Retina (tissue), 1 donor: ENCODE measurements at regions not wholly inside any gene's neighbourhood (a gene's known extent, or its start where the extent isn't known, plus 50 kb on each side); places are given as distances from the start of the nearest gene placed in this dataset.

Experiments used
- DNase-seq: peaks from one replicate; pipeline ENCODE4 v3.0.0-alpha.2; 2016

DNA sequence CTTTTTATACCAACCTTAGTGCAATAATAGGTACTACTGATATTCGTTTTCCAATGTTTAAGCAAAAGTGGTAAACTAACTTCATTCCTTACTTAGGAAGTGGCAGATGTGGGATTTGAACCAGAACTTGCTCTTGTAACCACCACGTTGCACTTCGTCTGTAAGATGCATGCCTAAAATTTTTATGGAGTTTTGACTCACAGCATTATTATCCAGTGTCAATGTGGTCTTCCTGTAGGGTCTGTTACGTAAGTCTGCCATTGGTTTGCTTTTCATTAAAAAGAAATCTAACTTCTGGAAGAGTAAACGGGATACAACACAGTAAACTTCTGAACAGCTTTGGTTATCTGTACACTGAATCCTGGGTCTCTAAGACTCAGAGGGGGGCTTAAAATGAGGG is 521.0 kb upstream of the WWC1 start:
- DNase-seq = no peak

DNA sequence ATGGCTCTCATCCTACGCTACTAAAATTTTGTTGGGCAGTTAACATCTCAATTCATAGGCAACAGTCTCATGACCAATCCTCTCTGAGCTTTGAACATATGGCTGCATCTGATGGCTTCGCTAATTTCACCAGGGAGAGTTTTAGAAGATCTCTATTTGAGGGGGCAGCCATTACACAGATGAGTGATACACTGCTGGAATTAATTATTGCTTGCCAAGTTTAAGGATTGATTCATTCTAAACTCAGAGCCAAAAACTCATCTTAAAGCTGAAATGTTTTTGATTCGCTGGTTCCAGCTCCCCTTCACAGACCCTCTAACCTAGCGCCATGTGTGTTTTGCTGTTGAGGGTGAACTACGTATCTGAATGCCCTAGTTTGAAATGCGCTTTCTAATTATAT is 519.9 kb upstream of the WWC1 start:
- DNase-seq = no peak

DNA sequence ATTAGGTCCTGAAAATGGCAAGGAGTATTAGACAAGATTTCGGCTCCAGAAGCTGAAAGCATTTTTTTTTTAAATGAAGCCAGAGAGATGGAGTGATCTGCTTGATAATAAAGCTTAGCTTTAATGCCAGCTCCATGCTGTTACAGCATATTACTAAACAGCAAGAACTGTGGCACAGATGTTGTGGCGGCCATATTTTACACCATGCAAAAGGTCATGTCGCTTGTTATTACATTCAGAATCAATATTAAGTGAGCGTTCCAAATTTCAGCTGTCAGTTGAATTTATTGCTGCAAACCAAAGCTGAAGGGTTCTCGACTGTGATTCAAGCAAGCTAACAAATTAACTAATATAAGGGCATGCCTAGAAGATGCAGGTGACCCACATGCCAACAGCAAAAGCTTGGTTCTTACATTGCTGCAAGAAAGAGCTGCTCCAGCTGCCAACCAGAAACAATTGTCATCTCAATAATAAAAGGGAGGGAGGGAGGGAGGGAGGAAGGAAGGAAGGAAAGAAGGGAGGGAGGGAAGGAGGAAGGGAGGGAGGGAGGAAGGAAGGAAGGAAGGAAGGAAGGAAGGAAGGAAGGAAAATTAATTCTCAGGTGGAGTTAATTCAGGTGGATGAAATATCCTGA is 517.7 kb upstream of the WWC1 start:
- peak; percentile 42 for DNase-seq

DNA sequence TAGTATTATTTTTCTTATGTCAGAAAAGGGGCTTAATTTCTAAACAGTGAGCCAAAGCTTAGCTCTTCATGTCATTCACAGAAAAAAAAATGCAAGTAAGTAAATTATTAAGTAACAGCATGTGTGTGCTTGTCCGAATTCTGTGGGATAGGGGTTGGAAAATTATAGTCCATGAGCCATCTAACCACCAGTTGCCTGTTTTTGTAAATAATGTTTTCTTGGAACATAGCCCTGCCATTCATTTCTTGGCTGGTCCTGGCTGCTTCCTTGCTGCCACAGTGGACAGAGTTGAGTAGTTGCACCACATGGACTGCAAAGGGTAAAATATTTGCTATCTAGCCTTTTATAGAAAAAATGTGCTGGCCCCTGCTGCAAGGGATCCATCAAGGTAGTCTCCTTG is 513.7 kb upstream of the WWC1 start:
- DNase-seq = no peak

DNA sequence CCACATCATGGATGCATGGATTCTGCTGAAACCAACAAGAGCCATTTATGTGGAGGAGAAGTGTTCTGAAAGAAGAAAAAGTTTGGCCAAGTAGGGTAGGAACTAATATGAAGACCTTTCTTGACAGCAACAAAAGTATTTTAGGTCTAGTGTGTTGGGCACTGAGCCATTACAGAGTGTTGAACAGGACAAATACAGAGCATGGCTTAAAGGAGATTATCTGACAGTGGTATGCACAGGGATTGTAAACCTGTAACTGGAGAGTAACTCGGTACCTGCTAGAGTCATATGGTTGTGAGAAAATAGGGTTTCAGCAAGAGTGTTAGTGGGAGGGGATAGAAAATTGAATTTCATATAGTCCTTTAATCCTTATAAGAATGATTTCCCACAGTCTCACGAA is 513.2 kb upstream of the WWC1 start:
- DNase-seq = no peak

DNA sequence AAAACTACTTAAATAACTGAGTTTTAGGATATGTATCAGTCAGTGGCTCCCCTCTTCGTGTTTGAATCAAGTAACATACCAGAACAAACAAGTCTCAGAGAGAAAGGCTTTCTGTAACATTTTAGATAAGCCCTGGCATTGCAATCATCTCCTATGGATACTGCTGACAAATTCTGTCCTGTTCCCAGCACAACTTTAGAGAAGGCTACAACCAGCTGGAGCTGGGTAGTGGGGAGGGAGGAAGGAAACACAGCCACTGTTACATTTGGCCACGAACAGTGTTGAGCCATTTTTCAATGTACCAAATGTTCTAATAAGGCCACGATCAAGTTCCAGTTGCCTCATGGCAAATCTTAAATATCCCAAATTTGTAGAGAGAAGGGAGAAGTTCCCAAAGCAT is 511.8 kb upstream of the WWC1 start:
- DNase-seq = no peak

DNA sequence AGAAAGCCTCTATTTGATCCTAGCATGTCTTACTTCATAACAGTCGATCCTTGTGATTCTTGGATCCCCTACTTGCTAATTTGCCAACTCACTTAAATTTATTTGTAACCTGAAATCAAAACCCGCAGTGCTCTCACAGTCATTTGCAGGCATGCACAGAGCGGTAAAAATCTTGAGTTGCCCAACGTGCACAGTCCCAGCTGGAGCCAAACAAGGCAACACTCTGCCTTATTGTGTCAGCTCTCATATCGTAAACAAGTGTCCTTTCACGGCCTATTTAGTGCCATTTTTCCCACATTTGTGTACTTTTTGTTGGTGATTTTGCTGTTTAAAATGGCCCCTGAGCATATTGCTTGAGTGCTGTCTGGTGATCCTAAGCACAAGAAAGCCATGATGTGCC is 511.3 kb upstream of the WWC1 start:
- DNase-seq = no peak

DNA sequence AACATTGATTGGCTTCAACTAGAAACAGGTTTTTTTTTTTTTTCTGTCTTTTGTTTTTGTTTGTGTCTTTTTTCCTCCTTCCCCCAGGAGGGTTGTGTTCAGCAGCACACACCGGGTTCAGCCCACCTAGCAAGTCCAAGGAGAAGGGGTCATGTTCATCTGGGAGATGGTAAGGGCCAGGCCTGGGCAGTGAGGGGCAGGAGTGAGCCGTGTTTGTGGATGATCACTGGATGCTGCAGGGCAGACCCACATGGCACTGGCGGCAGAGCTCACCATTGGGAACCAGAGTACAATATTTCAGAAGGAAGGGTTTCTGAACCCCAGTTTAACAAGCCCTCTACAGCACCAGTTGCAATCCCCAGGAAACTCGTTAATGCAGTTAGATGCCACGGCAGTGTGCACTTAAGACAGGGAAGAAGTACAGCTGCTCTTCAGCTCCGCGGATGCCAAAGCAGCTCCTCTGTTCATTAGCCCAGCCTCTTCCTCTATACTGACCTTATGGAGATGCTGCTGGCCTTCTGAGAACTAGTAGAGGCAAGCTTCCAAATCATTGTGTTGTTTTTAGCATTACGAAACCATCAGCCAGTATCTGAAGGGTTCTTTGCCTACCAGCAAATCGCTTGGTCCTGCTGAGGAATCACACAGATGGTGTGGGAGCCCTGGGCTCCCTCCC is 508.2 kb upstream of the WWC1 start:
- DNase-seq = peak; percentile 28

DNA sequence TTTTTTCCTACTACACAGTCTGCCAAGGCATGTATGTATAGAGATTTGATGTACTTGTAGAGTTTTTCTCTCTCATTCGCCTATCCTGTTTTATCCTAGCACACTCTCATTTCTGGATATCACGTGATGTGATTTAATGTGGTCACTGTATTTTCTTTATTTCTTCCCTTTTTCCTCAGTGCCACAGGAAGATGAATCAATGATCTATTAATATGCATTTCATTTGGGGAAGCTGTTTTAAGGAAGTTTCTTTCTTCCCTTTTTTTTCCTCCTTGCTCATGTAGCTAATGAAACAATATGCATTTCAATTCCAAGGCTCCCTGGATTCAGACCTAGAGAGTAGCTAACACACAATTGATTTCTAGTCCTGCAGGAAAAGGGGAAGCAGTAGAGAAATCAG is 506.3 kb upstream of the WWC1 start:
- no peak for DNase-seq

DNA sequence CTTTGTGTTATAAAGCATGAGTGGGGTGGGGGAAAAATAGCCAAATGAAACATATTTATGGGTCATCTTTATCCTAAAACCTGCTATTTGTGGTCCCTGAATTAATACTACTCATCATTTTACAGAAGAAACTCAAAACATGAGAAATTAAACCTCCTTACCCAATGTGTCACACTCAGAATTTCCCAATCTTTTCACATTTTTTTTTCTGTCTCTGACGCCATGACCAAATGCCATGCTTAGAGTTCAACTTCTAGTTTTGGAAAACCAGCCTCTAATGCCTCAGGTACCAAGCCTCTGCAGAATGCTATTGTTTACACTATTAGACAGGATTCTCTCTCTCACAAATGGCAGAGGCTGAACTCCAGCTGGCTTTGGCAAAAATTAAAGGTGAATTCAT is 505.5 kb upstream of the WWC1 start:
- no peak for DNase-seq

DNA sequence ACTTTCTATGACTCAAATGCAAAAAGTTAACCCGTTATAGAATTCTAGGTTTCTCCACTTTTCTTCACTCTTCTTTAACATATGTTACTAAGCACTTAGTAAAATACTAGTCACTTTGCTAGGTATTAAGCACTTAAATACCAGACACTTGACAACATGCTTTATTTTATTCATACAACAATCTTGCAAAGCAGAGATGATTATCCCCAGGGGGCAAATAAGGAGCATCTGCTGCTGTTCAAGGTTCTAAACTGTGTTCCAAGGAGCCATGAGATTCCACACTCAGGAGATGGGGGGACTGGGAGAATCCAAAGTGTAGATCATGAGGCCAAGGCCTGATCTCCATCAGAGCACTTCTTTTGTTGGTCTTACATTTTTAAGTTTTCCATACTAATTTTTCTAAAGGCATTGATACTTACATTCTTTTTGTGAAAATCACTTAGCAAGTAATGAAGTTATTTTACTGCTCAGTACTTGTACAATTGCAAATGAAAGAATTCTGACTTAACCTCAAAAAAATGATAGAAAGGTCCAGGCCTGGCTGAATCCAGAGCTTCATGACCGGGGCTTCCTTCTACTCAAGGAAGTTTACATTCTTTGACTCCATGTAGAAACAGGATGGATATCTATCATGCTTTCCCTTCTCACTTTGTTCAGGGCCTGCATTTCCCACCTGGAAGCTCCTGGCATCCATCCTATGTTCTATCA is 504.4 kb upstream of the WWC1 start:
- no peak for DNase-seq

DNA sequence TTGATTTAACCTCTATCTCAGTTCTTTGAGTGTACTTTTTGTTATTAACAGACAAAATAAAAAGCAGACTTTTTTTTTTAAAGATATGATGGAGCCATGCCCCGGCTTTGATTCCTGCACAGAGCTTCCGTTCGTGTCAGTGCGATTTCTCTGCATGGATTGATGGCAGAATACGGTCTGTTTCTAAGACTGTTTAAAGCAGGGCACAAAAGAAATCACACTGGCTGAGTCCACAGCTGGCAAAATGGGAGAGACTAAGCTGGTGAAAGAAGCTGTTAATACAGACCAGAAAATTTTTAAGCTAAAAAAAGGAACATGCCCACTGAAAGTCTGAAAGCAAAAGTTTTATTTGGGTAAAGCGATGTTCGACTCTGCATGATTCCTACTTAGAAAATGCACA is 501.4 kb upstream of the WWC1 start:
- DNase-seq = peak; percentile 53

DNA sequence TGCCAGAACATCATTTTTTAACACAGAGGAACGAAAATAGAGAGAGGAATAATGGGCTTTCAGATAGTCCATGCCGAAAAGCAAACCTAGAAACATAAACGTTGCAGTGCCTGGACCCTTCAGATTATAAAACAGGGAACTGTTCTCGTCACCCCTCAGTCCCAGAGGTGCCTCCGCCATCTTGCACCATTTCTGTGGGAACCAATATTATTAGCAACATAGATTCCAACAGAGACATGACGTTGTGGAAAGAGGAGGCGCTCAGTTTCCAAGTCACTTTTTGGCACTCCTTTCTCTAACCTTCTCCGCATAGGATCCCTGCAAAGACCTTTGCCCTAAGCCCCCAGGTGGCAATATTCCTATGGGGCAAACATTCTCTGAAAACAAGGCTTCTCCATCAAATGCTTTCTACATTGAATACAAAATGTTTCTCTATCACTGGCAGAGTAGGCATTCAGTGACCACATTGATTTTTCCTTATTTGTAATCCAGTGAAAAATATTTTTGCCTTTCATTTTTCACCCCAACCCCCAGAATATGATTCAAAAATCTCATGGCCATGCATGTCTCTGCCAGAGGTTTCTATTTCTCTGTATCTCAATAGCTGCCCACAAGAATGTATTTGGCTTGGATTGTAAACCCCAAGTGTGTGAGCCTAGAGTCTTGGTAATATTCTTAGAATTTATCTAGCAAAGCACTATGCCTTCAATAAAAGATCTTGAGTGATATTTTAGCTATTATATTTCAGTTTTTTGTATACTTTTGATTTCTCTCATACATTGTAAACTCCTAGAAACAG is 500.8 kb upstream of the WWC1 start:
- DNase-seq = no peak

DNA sequence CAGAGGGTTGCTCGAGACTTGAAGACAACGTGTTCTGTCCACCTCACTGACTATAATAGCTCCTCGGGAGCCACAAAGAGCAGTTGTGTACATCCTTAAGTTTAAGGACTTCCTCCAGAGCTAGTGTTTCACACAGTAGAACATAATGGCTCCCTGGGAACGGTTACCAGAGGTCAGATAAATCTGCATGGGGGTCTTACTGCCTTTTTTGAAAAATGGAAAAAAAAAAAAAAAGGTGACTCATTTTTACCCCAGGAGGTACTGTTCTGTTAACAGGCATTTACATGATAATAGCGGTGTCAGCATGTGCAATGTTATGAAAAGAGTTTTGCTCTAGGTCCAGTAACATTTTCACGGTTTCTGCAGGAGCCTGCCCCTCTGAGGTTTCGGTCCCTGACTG is 498.9 kb upstream of the WWC1 start:
- no peak for DNase-seq

DNA sequence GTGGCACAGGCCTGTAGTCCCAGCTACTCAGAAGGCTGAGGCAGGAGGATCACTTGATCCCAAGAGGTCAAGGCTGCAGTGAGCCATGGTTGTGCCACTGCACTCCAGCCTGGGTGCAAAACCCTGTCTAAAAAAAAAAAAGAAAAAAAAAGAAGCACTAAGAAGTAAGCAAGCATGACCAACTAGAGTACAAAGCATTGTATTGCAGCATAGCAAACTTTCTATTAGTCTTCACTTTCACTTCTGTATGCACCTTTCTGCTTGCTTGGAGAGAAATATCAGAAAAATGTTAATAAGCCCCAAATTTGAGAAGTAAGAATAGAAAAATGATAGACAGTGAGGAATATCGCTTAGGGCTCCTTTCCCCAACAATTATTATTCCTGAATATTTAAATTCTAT is 497.7 kb upstream of the WWC1 start:
- no peak for DNase-seq

DNA sequence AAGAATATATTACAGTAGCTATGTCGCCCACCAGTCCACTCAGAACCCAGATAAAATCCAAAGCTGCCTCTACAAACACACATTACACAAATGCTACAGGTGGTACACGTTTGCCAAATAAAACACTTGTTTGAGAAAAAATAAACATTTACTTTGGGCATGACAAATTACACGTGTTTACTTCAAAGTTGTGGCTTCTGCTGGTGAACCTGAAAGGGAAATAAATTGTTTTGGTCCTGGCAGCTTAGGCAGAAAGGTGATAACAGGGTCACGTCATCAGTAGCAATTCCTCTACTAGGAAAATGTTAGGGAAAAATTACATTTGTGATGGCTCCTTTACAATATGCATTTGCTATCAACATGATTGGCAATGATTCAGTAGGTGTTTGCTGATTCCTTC is 497.3 kb upstream of the WWC1 start:
- no peak for DNase-seq

DNA sequence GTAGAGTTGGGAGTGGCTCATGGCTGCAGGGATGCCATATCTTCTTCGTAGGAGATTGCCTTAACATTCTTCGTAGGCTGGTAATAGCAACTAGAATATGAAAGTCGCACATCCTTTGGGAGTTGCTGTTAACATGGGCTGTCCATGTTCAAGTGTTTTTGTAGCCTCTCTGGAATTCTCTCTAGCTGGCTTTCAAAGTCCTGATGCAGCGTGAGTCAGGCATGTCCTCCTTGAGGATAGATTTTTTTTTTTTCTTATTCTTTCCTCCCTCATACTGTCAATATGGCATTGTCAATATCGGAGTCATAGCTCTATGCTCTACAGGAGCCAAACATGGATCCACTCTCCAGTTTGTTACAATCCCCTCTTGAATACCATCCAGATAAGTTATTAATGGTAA is 494.8 kb upstream of the WWC1 start:
- no peak for DNase-seq

DNA sequence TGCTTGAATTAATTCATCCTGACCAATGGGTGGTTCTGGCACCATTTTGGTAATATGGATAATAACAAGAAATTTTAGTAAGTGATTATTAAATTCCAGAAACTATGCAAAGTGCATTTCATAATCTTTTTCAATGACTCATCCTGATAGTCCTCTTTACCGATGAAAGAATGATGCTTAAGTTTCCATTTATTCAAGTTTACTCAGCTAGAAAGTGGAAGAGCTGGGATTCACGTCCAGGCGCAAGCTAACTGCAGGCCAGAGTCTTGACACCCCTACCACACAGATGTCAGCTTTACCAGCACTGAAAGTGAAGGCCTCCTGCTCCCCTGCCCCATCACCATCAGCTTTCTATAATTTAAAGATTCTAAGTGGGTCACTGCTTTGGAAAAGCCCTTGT is 493.5 kb upstream of the WWC1 start:
- no peak for DNase-seq

DNA sequence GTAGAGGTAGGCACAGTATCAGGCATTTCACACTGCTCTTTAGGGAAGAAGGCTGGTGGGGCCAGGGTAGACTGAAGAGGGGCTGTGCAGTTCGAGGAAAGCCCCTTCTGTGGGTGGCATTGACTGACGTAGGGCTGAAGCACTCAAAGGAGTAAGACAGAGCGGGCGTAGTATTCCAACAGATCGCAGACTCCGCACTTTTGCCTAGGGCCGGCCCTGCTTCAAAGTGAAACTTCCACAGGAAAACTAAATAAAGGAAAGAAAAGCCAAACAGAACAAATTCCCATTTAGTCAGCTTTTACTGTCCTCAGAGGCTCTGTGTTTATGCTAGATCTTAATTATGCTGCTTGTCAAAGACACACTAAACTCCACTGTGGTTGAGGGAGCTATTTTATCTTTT is 493.0 kb upstream of the WWC1 start:
- no peak for DNase-seq

DNA sequence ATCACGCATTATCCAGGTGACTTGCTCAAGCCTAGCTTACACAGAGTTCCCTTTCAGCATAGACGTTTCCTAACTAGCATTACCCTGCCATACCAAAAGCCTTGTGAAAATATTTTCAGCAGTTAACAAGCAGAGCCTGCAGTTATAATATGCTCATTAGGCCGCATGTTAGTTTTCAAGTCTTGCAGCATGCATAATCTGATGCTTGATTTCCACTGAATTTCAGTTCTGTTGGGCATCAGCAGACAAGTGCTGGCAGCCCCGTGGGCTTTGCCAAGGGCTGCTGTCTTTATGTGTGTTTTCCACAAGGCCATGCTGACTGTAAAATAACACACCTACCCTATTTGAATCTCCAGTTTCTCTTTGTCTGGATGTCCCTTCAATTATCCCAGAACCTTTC is 491.0 kb upstream of the WWC1 start:
- DNase-seq = no peak

DNA sequence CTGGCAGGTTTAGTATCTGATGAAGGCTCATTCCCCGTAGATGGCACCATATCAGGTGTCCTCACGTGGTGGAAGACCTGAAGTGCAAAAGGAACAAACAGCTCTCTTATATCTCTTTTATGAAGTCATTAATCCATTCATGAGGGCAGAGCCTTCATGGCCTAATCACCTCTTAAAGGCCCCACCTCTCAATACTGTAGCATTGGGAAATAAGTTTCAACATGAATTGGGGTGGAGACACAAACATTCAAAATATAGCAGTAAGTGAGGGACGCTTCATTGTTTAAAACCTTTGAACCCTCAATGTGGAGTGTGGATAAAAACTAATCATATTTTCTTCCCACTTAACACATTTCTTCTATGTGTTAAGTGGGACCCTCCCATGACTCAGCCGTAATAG is 489.4 kb upstream of the WWC1 start:
- DNase-seq = no peak

DNA sequence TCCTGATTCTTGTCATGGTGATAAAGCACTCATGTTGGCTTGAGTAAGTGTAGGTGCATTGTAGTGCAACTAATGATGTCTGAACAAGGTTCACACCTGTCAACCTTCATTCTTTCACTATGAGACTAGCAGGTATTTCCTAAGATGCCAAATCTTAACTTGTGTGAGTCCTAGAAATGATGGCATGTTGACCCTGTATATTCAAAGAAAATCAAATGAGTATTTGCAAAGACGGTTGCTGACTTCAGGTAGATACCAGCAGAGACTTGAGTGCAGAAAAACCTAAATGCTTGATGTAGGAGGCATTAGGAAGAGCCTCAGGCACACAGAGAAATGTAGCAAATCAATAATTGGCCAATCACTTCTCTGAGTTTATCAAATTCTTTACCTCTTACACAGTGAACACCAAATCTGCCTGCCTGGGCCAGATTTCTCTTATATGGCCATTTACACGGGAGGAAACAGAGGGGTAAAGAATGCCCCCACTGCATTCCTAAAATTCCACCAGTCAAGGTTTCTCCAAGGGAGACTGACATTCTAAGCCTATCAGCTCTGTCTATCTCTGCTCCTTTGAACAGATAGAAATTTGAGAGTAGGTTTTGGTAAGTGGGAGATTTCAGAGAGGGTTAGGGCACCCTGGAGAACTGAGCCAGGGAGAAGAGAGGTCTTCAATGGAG is 488.6 kb upstream of the WWC1 start:
- DNase-seq = no peak
